ENCODE measurements at regions not wholly inside any gene's neighbourhood (a gene's known extent, or its start where the extent isn't known, plus 50 kb on each side); places are given as distances from the start of the nearest gene placed in this dataset.

DNA sequence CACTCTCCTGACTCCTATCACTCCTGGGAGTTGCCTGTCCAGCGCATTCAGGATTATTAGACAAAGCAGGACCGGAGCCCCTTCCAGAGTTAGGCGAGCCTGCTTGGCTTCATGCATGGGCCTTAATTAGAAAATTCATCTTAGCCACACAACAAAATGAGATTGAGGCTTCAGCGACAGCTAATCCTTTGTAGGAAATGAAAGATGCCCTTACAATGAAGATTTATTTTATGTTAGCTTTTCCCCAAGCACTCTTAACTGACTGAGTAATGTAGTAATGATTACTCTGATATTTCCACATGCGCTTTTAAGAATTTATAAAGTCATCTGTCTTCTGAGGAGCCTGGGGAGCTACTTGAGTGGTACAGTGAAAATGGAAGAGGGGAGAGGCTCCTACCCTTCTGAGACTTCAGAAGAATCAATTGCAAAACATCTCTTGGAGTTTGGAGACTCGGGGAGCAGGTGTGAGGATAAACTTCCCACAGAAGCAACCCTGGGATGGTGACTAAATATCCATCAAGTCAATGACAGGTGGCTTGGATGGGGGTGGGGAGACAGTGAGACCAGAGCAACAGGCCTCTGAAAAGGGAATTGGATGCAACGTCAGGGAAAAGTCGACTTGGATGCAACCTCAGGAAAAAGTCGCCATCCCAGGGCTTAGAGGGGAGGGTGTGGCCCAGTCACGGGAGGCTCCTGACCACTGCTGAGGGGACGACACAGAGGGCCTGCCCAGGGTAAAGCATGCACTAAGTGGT is 434.5 kb upstream of the B3GAT1 start:
- no peak overlapping the region for H3K4me3 ChIP-seq (ENCODE audit: low read depth, low read length)
- POLR2A ChIA-PET: no interaction called here
- TF ChIP-seq, protein P1, sequence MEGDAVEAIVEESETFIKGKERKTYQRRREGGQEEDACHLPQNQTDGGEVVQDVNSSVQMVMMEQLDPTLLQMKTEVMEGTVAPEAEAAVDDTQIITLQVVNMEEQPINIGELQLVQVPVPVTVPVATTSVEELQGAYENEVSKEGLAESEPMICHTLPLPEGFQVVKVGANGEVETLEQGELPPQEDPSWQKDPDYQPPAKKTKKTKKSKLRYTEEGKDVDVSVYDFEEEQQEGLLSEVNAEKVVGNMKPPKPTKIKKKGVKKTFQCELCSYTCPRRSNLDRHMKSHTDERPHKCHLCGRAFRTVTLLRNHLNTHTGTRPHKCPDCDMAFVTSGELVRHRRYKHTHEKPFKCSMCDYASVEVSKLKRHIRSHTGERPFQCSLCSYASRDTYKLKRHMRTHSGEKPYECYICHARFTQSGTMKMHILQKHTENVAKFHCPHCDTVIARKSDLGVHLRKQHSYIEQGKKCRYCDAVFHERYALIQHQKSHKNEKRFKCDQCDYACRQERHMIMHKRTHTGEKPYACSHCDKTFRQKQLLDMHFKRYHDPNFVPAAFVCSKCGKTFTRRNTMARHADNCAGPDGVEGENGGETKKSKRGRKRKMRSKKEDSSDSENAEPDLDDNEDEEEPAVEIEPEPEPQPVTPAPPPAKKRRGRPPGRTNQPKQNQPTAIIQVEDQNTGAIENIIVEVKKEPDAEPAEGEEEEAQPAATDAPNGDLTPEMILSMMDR (IDR thresholded peaks at IDR 0.05; ENCODE audit: insufficient read depth, low read depth, low read length): no peak
- CTCF ChIA-PET: no interaction called here
- DNase-seq (ENCODE audit: low read depth): no peak
- H3K27me3 ChIP-seq (ENCODE audit: control insufficient read depth, insufficient read depth, low read length): no peaks in the 10 kb centered on the region
- H3K36me3 ChIP-seq (ENCODE audit: control insufficient read depth, insufficient read depth, low read length): no peaks in the 10 kb centered on the region

DNA sequence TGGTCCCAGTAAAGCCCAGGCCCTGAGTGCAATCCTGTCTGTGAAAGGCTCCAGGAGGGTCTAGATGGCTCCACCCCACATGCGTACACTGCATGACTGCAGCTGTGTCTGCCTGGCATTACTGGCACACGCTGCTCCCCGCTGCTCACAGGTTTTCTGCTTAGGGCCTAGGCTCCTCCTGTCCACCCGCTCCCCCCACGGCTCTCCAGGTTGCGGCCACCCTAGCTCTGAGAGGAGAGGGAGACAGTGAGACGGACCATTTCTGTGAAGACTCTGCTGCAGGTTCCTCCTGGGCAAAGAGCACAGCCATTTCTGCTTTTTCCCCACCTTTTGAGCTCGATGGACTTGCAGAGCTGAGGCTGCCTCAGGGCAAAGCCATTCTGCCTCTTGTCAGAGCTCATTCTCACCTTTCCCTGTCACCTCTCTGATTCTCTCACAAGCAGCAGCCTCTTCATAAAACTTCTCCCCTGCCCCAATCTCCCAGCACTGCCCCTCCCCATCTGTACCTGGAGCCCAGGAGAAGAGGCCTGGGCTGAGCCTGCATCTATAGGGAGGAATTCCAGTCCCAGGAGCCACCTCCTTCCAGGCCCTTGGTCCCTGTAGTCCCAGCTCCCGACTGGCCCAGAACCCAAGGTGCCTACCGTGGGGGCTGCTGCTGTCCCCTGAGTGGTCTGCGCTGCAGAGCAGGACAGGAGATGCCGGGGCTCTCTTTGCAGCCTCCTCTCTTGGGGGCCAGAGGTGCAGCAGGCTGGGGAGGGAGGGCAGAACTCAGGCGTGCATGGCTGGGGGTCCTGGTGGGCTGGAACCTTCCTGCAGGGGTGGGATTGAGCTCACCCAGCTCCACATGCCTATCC is 433.7 kb upstream of the B3GAT1 start:
- TF ChIP-seq, protein P1 (IDR thresholded peaks at IDR 0.05; ENCODE audit: insufficient read depth, low read depth, low read length): no peak
- ChIA-PET POLR2A (no interaction called here), CTCF (no interaction called here)
- Histone ChIP-seq H3K4me3 (ENCODE audit: low read depth, low read length) (no peak overlapping the region), H3K27me3 (ENCODE audit: control insufficient read depth, insufficient read depth, low read length) (no peaks in the 10 kb centered on the region), H3K36me3 (ENCODE audit: control insufficient read depth, insufficient read depth, low read length) (no peaks in the 10 kb centered on the region)
- no peak for DNase-seq (ENCODE audit: low read depth)

DNA sequence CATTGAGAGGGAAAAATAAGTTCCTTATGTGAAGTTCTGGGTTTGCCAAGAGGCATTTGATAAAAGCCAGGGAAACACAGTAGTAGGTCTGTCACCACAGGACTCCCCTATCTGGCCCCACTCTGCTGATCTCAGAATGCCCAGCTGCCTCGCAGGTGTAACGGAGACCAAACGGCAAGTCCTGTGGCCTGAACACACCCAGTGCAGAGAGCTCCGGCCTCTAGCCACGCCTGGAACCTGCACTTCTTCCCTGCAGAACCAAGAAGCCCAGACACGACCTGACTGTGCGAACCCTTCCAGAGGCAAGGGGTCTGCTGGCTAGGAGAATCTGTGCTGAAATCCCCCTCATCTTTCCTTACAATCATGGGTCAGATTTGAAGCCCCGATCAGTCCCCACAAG is 432.8 kb upstream of the B3GAT1 start:
- no peak for DNase-seq (ENCODE audit: low read depth)
- POLR2A ChIA-PET: no interaction called here
- TF ChIP-seq, protein P1 (IDR thresholded peaks at IDR 0.05; ENCODE audit: insufficient read depth, low read depth, low read length): no peak
- CTCF ChIA-PET: no interaction called here
- H3K36me3 ChIP-seq (ENCODE audit: control insufficient read depth, insufficient read depth, low read length): no peaks in the 10 kb centered on the region
- no peak overlapping the region for H3K4me3 ChIP-seq (ENCODE audit: low read depth, low read length)
- H3K27me3 ChIP-seq (ENCODE audit: control insufficient read depth, insufficient read depth, low read length): no peaks in the 10 kb centered on the region

DNA sequence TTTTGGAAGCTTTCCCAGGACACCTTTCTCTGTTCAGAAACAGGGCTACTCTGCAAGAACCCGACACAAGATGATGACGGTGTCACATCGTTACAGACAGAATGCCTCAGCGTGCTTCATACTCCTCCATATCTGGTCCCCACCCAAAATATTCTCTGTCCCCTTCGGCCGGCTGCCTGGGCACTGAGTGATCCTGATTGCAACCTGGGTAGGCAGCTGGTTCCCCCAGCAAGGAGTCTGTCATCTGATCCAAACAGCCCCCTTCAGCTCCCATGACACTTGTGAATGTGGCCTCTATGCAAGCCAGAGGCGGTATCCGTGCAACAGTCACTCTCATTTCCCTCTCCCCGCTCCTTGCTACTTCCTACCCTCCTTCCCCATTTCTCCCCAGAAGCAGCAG is 431.7 kb upstream of the B3GAT1 start:
- POLR2A ChIA-PET: no interaction called here
- no peaks in the 10 kb centered on the region for H3K36me3 ChIP-seq (ENCODE audit: control insufficient read depth, insufficient read depth, low read length)
- CTCF ChIA-PET: no interaction called here
- H3K27me3 ChIP-seq (ENCODE audit: control insufficient read depth, insufficient read depth, low read length): no peaks in the 10 kb centered on the region
- DNase-seq (ENCODE audit: low read depth): no peak
- H3K4me3 ChIP-seq (ENCODE audit: low read depth, low read length): no peak overlapping the region
- TF ChIP-seq, protein P1 (IDR thresholded peaks at IDR 0.05; ENCODE audit: insufficient read depth, low read depth, low read length): no peak

DNA sequence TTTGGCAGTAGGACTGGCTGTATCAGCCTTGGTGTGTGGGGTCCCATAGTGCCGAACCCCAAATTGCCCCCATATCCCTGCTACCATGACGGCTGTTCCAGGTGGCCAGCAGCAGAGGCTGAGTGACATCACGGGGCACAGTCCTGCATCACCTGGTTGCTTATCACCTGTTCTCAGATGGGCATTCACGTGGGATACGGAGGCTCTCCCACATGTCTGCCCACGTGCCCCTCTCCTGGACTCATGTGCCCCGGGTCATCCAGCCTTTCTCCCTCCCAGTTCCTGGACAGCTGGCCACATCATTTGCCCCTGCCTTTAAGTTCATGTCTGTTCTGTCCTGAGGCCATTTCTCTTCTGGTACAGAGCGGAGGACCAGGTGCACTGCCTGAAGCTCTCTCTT is 431.0 kb upstream of the B3GAT1 start:
- Histone ChIP-seq H3K27me3 (ENCODE audit: control insufficient read depth, insufficient read depth, low read length) (no peaks in the 10 kb centered on the region), H3K4me3 (ENCODE audit: low read depth, low read length) (no peak overlapping the region), H3K36me3 (ENCODE audit: control insufficient read depth, insufficient read depth, low read length) (no peaks in the 10 kb centered on the region)
- POLR2A ChIA-PET: no interaction called here
- TF ChIP-seq, protein P1 (IDR thresholded peaks at IDR 0.05; ENCODE audit: insufficient read depth, low read depth, low read length): no peak
- CTCF ChIA-PET: no interaction called here
- no peak for DNase-seq (ENCODE audit: low read depth)

Data from BJ (cell line).